HG03469 (cell line): ENCODE measurements at regions not wholly inside any gene's neighbourhood (a gene's known extent, or its start where the extent isn't known, plus 50 kb on each side); places are given as distances from the start of the nearest gene placed in this dataset.

ENCODE experiments used
- ATAC-seq: cut with Tn5 transposase; IDR thresholded peaks from one replicate; pipeline ENCODE4 v1.9.1; 2021; ENCODE audit warnings: mild to moderate bottlenecking, moderate library complexity, moderate number of reproducible peaks; ENCODE audit not compliant: unreplicated experiment

DNA sequence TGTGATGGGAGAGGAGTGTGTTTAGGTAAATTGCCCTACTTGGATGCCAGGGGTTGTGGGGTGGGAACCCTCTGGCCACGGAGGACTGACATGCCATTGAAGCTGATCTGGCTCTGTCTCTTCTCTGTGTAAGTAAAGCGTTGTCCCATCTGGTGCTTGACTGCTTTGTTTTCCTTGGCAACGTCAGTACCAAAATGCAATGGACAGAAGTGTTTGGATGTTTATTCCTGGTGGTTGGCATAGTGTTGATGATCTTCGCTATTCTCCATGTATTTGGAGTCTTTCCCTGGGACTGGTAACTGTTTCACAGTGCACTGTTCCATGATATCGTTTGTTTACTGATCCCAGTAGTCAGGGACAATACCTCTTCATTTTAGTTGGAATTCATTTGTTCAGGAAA, 130.5 kb upstream of the MCTP2 start:
- no peak for ATAC-seq

GRCh38 chr15:94099574-94099960, 131.8 kb upstream of the MCTP2 start:
- no peak for ATAC-seq

GRCh38 chr15:94098921-94099573, 132.3 kb upstream of the MCTP2 start:
- ATAC-seq, result no peak

DNA sequence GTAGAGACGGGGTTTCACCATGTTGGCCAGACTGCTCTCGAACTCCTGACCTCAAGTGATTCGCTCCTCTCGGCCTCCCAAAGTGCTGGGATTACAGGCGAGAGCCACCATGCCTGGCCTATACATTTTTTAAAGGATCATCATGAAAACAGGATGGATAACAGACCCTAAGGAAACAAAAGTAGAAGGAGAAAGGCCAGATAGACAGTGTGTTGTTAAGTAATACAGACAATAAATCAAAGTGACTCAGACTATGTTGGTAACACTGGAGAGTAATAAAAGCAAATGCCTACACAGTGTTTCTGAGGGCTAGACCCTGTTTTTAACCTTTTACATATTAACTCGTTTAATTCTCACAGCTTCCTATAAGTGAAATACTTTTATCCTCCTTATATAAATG, 133.8 kb upstream of the MCTP2 start:
- no peak for ATAC-seq

GRCh38 chr15:94094310-94094709, 137.1 kb upstream of the MCTP2 start:
- no peak for ATAC-seq

- no peak for ATAC-seq
These were observed 145.0 kb upstream of the MCTP2 start for GRCh38 chr15:94086341-94086740.

- ATAC-seq, result no peak
These were observed 147.8 kb upstream of the MCTP2 start for GRCh38 chr15:94083467-94084052.

DNA sequence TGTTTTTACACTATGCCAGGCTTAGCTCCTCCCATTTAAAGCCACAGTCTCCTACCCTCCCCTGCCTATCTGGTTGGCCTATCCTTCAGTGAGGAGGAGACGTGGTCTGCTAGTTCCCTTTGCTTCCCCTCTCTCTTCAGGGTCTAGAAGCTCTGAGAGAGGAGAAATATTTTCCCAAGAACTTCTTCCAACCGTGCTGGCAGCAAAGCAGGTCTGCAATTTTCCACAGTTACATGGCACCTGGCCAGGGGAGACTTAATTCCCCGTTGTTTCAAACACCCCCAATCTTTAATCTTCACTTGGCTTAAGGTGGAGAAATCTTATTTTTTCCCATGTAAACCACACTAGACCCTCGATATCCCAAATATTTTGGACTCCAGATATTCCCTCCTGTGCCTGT, 149.5 kb upstream of the MCTP2 start:
- ATAC-seq, result no peak

GRCh38 chr15:94080989-94081605, 150.3 kb upstream of the MCTP2 start:
- ATAC-seq, result no peak

DNA sequence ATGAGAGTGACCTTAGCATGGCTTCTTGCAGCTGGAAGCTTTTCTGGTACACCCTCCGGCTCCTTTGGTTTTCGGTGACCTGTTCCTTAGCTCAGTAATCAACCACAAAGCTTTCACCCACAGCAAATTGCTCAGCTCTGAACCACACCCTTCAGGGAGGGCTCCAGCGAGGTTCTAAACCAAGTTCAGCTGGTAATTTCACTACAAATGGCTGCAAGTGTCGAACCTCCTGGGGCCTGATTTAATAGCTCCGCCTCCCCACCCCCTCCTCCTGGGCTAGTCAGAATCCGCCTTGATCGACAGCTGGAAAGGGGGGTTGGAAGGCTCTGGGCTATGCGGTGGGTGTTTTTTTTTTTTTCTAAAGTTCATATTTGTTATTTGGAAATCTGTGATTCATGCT, 150.9 kb upstream of the MCTP2 start:
- ATAC-seq, result no peak

GRCh38 chr15:94079968-94080367, 151.4 kb upstream of the MCTP2 start:
- no peak for ATAC-seq

- no peak for ATAC-seq
These were observed 151.9 kb upstream of the MCTP2 start for GRCh38 chr15:94079459-94079858.

DNA sequence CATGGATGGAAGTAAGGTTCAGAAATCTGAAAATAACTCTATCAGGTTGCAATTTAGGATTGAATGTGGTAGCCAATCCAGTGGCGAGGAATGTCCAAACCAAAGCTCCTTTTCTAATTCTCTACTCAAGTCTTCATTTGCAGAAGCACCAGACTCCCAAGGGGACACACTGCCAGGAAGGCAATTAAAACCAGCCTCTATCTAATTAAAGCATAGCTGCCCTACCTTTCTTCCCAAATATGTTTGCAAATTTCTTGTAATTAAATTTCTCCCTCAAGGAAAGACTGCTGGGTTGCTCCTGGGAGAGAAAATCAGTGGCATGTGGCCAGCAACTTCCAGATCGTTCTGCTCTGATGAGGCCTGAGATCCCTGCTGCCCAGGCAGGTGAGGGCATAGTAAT, 153.4 kb upstream of the MCTP2 start:
- ATAC-seq, result no peak

GRCh38 chr15:94075349-94075748, 156.0 kb upstream of the MCTP2 start:
- no peak for ATAC-seq

DNA sequence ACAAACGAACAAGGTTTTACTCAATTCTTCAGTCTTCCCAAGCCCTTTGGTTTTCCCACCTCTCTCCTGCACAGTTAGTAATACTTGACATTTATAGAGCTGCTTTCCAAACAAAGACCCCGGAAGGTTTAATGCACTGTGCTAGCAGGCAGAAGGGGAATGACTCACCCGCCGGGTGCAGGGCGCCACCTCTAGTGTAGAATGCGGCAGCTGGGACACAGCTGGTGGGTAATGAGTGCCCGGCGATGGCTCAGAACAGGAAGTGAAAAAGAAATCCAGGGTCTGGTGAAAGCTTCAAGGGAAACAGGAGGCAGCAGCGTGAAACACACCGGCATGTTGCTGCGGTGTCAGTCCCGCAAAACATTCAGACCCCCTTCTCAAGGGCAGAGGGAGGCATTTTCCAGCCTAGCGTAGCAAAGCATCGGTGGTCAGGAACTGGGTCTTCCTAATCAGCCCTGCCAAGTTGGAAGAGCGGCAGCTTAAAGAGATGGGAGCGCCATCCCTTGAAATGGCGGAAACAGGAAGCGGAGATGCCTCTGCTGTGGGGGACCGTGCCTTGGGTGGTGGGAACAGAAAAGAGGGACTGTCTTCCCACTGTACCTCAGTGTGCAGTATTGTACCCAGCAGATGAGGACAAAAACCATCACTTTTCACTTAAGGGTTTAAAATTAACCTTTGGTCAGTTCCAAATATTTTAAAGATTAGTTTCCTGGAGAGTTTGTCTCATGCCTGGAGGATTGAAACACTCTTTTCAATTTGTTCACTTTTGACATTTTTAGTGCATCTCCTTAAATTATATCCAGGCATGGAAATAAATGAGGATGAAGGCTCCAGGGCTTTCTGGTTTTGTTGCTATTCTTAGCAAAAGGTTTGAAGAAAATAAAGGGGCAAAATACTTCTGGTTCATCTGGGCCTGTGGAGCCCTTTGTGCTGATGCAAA, 160.7 kb upstream of the MCTP2 start:
- peak; percentile 61 for ATAC-seq

- no peak for ATAC-seq
These were observed 161.5 kb upstream of the MCTP2 start for GRCh38 chr15:94069844-94070243.

DNA sequence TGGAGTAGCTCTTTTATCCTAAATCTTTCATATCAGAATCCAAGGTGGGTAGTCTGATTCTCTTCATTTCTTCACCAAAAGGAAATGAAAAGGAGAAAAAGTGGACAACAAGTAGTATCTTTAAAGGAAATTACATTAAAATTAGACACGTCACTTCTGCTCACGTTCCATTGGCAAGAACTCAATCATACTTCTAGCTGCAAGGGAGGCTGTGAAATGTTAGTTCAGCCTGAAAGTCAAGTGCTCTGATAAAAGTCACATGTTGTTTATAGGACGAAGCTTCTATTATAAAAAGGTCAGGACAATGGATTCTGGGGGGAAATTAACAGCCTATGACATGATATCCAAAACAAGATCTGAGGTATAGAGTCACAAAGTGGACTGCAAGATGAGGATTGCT, 164.6 kb upstream of the MCTP2 start:
- ATAC-seq, result no peak

DNA sequence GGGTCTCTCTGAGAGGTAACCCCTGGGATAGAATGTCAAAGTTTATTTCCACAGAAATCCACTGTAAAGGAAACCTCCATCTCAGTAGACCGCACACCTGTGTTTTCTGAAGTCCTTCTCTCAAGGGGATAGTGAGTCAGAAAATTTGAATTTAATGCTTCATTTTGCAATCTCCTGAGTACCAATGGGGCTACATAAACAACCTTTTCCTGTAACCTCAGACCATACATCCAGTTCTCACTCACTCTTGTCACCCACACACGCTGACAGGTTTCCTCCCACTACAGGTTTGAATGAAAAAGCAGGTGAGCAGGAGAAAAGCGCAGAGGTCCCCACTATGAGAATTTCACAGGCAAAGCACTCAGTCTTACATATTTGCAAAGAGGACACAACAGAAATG, 165.3 kb upstream of the MCTP2 start:
- ATAC-seq, result no peak

GRCh38 chr15:94064676-94065313, 166.6 kb upstream of the MCTP2 start:
- no peak for ATAC-seq

DNA sequence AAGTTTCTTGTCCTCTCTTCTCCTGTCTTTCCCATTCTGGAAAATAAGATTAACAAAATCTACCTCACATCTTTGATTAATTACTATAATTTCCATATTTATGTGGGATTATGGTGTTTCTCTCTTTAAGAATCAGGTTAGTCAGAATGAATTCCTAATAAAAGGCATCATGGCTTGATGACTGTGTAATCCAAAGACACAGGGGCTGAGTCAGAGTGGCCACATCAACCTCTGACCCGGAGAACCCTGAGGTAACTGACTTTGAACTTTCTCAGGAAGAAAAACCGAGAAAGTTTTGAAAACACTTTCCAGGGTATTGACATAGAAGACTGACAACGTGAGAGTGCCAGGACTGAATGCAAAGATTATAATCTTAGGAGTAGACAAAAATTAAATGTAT, 170.3 kb upstream of the MCTP2 start:
- ATAC-seq, result no peak

- no peak for ATAC-seq
These were observed 172.3 kb upstream of the MCTP2 start for GRCh38 chr15:94059013-94059587.
